ENCODE measurements at regions not wholly inside any gene's neighbourhood (a gene's known extent, or its start where the extent isn't known, plus 50 kb on each side); places are given as distances from the start of the nearest gene placed in this dataset.

DNA sequence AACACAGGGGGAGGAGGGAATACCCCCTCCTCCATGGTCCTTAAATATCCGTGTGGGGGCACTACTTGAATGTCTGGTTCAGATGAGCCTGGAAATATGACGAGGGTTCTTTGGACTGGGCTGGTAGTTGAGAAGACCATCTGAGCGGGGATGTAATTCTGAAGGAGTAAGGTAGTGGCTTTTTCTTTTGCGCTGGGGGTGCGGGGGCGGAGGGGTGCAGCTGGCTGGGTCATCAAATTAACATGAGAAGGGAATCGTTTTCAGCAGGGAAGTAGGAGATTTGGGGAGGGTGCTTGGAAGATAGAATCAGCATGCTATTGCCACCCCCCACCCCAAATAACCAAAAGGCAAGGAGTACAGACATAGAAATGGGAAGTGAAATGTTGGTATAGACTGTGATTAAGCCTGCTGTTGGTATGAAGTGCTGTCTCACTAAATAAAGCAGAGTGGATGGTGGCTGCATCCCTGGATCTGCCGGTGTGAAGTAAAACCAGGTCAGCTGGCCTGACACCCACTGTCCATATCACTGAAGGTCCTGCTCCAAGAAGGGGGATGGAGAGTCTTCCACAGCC, 121.9 kb upstream of the HSD17B12 start:
- Mint-ChIP-seq H3K4me1 (ENCODE audit: low read depth) (peaks cover 3% of the 10 kb centered on the region), H3K4me3 (no peak overlapping the region), H3K36me3 (ENCODE audit: low read depth) (no peaks in the 10 kb centered on the region), H3K27ac (no peak overlapping the region), H3K9me3 (no peaks in the 10 kb centered on the region), H3K27me3 (ENCODE audit: low read depth) (peaks cover 59% of the 10 kb centered on the region)
- no peak for DNase-seq (ENCODE audit: low spot score)

DNA sequence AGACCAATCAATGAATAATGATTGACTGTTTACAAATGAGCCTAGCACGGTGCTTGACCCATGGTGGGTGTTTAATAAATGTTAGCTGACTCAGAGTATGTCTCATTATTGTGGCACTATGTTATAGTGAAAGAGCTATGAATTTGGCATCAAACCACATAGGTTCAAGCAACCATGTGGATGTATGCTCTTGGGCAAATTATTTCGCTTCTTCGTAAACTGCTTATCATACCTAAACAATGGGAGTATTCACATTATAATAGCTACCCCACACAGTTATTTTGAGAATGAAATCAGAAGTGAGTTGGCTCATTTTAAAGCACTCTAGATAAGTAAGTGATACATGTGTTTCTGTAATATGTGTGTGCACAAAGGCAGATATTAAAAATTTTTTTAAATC, 118.7 kb upstream of the HSD17B12 start:
- H3K27me3 Mint-ChIP-seq (ENCODE audit: low read depth): peaks cover 31% of the 10 kb centered on the region
- peaks cover 3% of the 10 kb centered on the region for H3K4me1 Mint-ChIP-seq (ENCODE audit: low read depth)
- no peaks in the 10 kb centered on the region for H3K36me3 Mint-ChIP-seq (ENCODE audit: low read depth)
- H3K4me3 Mint-ChIP-seq: no peak overlapping the region
- no peak for DNase-seq (ENCODE audit: low spot score)
- H3K27ac Mint-ChIP-seq: no peak overlapping the region
- no peaks in the 10 kb centered on the region for H3K9me3 Mint-ChIP-seq

GRCh38 chr11:43567396-43567975, 113.1 kb upstream of the HSD17B12 start:
- Mint-ChIP-seq H3K9me3 (no peaks in the 10 kb centered on the region), H3K27me3 (ENCODE audit: low read depth) (peaks cover 31% of the 10 kb centered on the region), H3K27ac (no peak overlapping the region), H3K4me1 (ENCODE audit: low read depth) (no peaks in the 10 kb centered on the region), H3K36me3 (ENCODE audit: low read depth) (no peaks in the 10 kb centered on the region), H3K4me3 (no peak overlapping the region)
- DNase-seq (ENCODE audit: low spot score): no peak

DNA sequence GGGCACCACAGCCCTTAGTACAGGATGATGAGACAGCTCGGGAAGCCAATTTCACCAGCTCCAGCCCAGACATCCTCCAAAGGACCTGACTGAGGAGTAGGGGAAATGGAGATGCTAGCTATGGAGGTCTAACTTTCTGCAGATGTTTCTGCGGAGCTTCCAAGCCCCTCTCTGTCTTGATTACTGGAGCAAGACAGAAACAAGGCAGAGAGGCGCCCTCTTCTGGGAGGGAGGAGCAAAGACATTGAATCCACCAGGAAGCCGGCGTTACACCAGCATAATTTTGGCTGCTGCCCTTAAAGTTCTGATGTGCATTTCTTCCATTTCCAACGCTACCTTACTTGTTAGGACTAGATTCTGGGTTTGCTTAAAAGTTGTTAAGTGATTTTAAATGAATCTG, 107.3 kb upstream of the HSD17B12 start:
- H3K4me1 Mint-ChIP-seq (ENCODE audit: low read depth): peaks cover 17% of the 10 kb centered on the region
- no peak for DNase-seq (ENCODE audit: low spot score)
- H3K36me3 Mint-ChIP-seq (ENCODE audit: low read depth): no peaks in the 10 kb centered on the region
- peaks cover 83% of the 10 kb centered on the region for H3K27me3 Mint-ChIP-seq (ENCODE audit: low read depth)
- no peaks in the 10 kb centered on the region for H3K9me3 Mint-ChIP-seq
- no peak overlapping the region for H3K4me3 Mint-ChIP-seq
- H3K27ac Mint-ChIP-seq: no peak overlapping the region

DNA sequence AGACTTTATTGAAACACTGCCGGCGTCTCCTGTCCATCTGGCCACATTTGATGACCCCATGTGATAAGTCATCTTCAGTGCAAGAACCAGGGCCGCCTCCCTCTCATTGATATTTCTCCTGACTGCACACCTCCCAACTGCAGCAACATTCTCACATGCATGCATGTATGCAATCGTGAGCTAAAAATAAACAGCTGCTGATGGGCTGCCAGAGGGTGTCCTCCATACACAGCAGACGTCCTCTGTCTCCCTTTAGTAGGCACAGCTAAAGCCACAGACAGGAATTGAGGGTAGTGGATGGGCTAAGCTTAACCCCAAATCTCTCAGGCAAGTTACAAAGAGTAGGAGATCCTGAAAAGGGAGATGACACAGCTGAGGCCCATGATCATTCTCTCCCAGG, 106.7 kb upstream of the HSD17B12 start:
- Mint-ChIP-seq H3K36me3 (ENCODE audit: low read depth) (no peaks in the 10 kb centered on the region), H3K9me3 (no peaks in the 10 kb centered on the region), H3K4me1 (ENCODE audit: low read depth) (peaks cover 19% of the 10 kb centered on the region), H3K27me3 (ENCODE audit: low read depth) (peaks cover 85% of the 10 kb centered on the region), H3K27ac (no peak overlapping the region), H3K4me3 (no peak overlapping the region)
- no peak for DNase-seq (ENCODE audit: low spot score)

GRCh38 chr11:43574411-43574810, 106.1 kb upstream of the HSD17B12 start:
- no peak for DNase-seq (ENCODE audit: low spot score)
- no peak overlapping the region for H3K27ac Mint-ChIP-seq
- no peak overlapping the region for H3K4me3 Mint-ChIP-seq
- H3K27me3 Mint-ChIP-seq (ENCODE audit: low read depth): peaks cover 87% of the 10 kb centered on the region
- H3K9me3 Mint-ChIP-seq: no peaks in the 10 kb centered on the region
- H3K36me3 Mint-ChIP-seq (ENCODE audit: low read depth): no peaks in the 10 kb centered on the region
- H3K4me1 Mint-ChIP-seq (ENCODE audit: low read depth): peaks cover 19% of the 10 kb centered on the region

DNA sequence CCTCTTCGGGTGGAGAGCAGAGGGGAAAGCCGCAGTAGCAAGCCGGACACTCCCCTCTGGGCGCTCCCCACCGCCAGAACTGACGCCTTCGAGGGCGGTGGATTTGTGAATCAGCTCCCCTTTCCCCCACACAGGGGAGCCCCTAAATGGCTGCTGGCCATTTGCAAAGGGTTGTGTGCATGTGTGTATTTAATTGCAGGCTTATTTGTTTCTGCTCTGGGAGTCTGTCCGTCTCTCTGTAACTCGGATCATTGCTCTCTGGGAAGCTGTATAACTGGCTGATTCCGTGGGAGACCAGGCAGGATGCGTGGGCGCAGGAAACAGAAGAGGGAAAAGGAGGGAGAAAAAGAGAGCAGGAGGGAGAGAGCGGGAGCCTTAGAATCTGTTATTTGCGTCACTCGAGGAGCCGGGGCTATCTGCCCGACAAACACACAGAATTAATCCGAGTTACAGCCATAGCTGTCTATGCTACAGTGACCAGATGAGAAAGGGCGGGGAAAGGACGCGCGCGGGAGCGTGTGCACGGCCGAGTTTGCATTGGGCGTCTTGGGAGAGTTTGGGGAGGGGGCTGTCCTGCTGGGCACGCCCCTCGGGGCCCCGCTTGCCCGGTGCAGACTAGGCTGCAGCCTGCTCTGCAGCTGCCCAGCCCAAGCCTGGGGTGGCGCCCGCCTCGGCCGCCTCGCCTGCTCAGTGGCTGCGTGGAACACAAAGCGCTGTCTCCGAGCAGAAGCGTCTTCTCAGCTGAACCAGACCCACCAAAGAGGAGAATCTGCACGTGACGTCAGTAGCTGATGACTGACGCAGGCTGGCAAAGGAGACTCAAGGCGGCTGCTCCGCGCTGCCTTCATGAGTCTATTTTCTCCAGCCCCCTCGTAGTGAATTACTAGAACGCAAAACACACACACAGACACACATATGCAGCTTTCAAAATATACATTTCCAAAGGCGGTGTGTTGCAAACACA, 105.3 kb upstream of the HSD17B12 start:
- peak overlapping the region; percentile 31 for H3K27ac Mint-ChIP-seq

DNA sequence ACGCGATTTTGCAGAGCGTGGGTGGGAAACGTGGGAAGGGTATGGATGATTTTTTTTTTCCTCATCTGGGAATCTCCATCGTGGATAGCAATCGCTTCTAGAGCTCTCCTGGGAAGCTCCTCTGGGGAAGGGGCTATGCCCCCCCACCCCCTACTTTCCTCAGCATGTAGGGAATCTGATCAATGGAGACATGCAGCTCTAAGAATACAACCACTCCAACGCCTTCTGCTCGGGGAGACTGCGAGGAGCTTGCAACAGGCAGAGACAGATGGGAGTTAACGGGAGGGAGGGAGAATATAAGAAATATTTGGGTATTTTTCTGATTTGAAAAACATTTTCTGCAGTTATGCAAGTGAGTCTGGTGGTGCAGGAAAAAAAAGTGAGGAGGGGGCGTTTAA, 104.6 kb upstream of the HSD17B12 start:
- Mint-ChIP-seq H3K4me3 (no peak overlapping the region), H3K27ac (no peak overlapping the region), H3K4me1 (ENCODE audit: low read depth) (peaks cover 29% of the 10 kb centered on the region), H3K27me3 (ENCODE audit: low read depth) (peaks cover 91% of the 10 kb centered on the region), H3K9me3 (no peaks in the 10 kb centered on the region), H3K36me3 (ENCODE audit: low read depth) (peaks cover 2% of the 10 kb centered on the region)
- DNase-seq (ENCODE audit: low spot score): no peak

More for the DNA sequence above, 105.3 kb upstream of the HSD17B12 start:
- Mint-ChIP-seq H3K4me1 (ENCODE audit: low read depth) (peaks cover 22% of the 10 kb centered on the region), H3K27me3 (ENCODE audit: low read depth) (peaks cover 89% of the 10 kb centered on the region), H3K36me3 (ENCODE audit: low read depth) (no peaks in the 10 kb centered on the region), H3K9me3 (no peaks in the 10 kb centered on the region), H3K4me3 (no peak overlapping the region)
- no peak for DNase-seq (ENCODE audit: low spot score)

DNA sequence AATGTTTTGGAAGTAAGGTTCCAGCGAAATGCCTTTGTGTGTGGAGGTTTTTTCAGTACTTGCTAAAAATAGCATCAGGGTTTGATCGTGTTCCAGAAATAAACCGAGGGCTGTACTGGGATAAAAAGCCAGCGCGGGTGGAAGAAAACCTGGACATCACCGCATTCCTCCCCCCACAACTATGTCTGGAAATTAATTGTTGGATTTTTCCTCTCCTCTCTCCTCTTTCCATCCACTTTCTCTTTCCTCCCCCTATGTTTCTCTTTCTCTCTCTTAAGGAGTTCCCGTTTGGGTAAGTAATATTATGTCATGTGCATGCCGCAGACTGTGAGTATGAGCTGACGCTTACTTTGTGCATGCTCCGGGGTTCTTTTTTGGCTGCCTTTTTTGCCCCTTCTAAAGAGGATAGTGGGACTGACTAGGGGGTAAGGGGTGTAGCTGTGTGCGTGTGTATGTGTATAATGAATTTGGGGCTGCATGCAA, 104.2 kb upstream of the HSD17B12 start:
- Mint-ChIP-seq H3K27me3 (ENCODE audit: low read depth) (peaks cover 92% of the 10 kb centered on the region), H3K4me3 (no peak overlapping the region), H3K36me3 (ENCODE audit: low read depth) (peaks cover 2% of the 10 kb centered on the region), H3K27ac (peak overlapping the region; percentile 1), H3K4me1 (ENCODE audit: low read depth) (peaks cover 29% of the 10 kb centered on the region), H3K9me3 (no peaks in the 10 kb centered on the region)
- no peak for DNase-seq (ENCODE audit: low spot score)

DNA sequence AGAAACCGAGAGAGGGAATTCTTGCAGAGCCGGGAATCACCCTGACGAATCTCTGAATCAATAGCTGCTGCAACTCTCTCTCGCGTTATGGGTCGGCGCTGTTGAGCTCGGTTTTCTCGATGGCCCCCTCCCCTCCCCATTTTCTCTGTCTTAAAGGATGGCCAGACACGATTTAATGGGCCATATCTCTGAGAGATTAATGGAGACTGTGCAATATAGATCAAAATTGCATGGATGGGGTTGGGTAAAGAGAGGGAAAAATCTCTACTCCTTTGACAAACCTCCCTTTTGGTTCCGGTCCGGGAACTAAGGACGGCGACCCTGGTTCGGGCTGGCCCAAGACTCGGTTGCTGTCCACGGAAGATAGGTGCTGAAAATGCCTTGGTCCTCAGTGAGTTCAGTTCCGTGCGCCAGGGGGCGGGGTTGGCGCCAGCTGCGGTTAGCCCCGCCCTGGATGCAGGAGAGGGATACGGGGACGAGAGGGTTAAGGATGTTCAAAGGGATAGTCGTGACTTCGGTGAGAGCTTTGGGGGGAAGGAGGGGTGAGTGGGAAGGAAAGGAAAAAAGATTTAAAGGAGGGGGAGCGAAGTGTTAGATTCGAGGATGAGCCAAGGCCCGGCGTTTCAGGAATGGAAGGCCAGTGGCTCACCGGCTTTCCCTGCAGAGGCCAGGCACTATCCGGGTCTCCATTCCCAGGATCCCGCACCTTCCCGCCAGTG, 103.6 kb upstream of the HSD17B12 start:
- H3K4me3 Mint-ChIP-seq: peak overlapping the region; percentile 8
- peaks cover 92% of the 10 kb centered on the region for H3K27me3 Mint-ChIP-seq (ENCODE audit: low read depth)
- H3K9me3 Mint-ChIP-seq: no peaks in the 10 kb centered on the region
- no peak overlapping the region for H3K27ac Mint-ChIP-seq
- peaks cover 2% of the 10 kb centered on the region for H3K36me3 Mint-ChIP-seq (ENCODE audit: low read depth)
- no peak for DNase-seq (ENCODE audit: low spot score)
- H3K4me1 Mint-ChIP-seq (ENCODE audit: low read depth): peaks cover 29% of the 10 kb centered on the region

GRCh38 chr11:43577566-43578264, 102.8 kb upstream of the HSD17B12 start:
- Mint-ChIP-seq H3K27ac (peak overlapping the region; percentile 62), H3K4me1 (ENCODE audit: low read depth) (peaks cover 29% of the 10 kb centered on the region), H3K4me3 (peak overlapping the region; percentile 48), H3K27me3 (ENCODE audit: low read depth) (peaks cover 94% of the 10 kb centered on the region), H3K36me3 (ENCODE audit: low read depth) (peaks cover 2% of the 10 kb centered on the region), H3K9me3 (no peaks in the 10 kb centered on the region)
- no peak for DNase-seq (ENCODE audit: low spot score)

DNA sequence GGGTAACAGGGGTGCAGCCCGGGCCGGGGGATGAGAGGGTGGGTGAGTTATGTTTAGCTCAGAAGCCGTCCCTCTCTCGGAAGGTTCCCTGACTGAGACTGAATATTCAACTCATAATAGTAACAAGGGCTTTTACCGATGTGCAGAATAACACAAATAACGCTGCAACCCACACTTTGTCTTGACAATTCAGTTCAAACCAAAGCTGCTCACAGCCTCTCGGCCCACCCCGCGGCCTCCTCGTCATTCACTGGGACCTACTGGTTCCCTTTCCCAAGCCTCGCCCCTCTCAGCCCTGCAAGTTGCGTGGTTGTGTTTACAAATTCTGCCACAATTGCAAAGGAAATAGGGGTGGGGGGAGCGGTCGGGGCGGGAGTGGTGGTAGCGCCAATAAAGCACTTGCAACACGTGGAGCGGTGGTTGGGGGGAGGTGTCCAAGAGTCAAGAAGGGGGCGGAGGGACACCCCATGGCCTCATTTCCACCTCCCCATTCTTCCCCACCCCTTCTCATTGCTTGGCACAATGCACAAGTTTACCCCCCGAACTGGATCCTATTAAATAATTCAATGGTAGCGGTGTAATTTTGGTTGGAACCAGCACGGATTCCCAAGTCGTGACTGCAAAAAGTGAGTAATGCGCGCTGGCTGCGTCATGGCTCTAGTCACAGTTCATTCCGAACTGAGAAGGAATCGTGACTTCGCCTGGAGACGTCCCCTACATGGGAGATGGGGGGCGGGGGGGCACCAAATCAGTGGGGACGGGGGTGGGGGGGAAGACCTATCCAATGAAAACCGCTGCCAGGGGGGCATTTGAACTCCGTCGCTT, 102.0 kb upstream of the HSD17B12 start:
- DNase-seq (ENCODE audit: low spot score): no peak
- peak overlapping the region; percentile 72 for H3K4me3 Mint-ChIP-seq
- H3K27me3 Mint-ChIP-seq (ENCODE audit: low read depth): peaks cover 95% of the 10 kb centered on the region
- peaks cover 29% of the 10 kb centered on the region for H3K4me1 Mint-ChIP-seq (ENCODE audit: low read depth)
- H3K9me3 Mint-ChIP-seq: no peaks in the 10 kb centered on the region
- no peak overlapping the region for H3K27ac Mint-ChIP-seq
- H3K36me3 Mint-ChIP-seq (ENCODE audit: low read depth): peaks cover 2% of the 10 kb centered on the region

Measured in T-helper 2 cell treated with Interferon-gamma antibody and Interleukin-4, amounts not matched to agents 5 μg/mL and 100 μg/mL, for 36 hours (primary cell).